Right renal pelvis (tissue), 4 donors: ENCODE measurements at regions not wholly inside any gene's neighbourhood (a gene's known extent, or its start where the extent isn't known, plus 50 kb on each side); places are given as distances from the start of the nearest gene placed in this dataset.
"Not testable (repeated sequence)": the region's sequence is repeated elsewhere in the genome, so short reads cannot be mapped to it uniquely, and the experiment has no call there.

Experiments
- DNase-seq, 4 donors: peaks; one replicate each; pipeline ENCODE4 v3.0.0-alpha.2; 2013; ENCODE audit warnings: low read depth in 4 of 4, low spot score in 3 of 4, missing footprints in 1 of 4

DNA sequence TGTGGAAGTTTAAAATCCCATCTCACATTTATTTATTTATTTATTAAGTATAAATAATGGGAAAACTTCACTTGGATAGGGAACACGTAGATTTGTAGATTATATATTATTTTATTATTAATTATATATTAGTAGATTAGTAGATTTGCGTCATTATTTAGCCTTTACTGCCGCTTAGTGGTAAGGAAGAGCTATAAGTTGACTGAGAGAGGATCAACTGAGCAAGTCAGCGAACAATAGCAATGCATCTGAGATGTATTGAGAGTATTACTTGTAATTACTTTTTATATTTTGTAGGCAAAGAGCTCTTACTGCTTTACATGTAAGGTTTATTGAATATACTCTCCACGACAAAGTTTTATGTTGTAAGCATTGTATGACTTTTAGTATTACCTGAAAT is 244.5 kb upstream of the ANKRD30A start:
- DNase-seq, result peak in 1 of 4 donors; percentile 3

DNA sequence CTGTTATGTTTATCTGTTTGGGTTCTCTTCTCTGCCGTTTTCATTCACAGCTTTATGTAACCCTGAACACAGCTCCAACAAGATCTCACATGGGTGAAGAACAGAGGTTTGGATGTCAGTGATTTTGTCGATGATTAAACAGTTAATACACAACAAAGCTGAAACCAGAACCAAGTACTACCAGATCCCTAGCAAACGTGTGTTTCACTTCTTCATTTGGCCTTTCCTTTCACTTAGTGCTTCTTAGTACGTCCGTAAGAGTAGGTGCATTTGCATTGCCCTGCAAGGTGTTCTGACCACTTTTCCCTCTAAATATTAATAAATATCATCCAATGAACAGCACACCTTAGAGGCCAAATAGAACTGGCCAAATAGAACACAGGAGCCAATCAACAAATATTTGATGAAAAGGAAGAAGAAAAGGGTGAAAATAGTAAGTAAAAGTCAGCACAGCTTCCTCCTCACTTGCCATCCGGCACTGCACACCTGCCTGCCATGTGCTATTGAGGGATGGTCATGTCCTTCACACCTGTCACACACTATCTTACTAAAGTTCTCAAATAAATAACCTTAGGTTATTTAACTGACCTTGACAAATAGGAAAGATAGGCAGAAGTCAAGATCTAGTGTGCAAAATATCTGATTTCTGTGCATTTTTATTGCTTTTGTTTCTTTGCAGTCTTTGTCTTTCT is 252.6 kb upstream of the ANKRD30A start:
- no peak for DNase-seq

DNA sequence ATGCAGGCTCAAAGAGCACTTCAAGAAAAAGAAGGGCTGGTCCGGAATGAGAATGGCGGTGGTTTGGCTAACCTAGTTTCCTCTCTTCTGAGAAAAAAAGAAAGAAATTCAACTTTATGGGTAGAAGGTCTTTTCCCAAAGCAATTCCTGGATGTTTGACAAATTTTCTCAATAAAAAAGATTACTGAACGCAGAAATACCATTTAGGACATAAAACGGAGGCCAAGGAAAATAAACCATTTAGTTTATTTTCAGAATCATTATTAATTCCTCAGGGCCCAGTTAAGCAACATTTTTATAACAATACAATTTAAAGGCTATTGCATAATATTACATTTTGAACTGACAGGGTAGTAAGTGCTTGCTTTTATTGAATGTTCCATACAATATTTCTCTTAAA is 284.6 kb upstream of the ANKRD30A start:
- no peak for DNase-seq

DNA sequence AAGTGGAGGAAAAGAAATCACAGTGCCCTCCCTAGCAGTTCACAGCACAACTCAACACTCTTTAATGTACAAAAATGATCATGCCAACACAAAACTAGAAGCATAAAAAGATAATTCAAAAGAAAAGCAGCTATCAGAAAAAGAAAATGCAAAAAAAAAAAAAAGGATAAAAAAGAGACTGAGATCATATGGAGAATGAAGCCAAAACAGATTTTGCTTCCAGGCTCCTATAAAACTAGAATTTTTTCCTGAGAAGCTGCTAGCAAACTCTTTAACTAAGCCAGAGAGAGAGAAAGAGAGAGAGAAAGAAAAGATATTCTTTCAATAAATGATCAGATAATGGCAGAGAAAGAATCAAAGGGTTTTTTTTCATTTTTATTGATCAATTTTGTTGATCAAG is 288.0 kb upstream of the ANKRD30A start:
- no peak for DNase-seq

DNA sequence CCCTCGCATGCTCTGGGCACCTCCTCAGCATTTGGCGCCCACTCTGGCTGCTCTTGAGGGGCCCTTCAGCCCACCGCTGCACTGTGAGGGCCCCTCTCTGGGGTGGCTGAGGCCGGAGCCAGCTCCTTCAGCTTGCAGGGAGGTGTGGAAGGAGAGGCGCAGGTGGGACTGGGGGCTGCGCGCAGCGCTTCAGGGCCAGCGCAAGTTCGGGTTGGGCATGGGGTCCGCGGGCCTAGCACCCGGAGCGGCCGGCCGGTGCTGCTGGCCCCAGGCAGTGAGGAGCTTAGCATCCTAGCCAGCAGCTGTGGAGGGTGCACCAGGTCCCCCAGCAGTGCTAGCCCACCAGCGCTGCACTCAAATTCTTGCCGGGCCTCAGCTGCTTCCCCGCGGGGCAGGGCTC is 305.6 kb upstream of the ANKRD30A start:
- DNase-seq, result no peak

DNA sequence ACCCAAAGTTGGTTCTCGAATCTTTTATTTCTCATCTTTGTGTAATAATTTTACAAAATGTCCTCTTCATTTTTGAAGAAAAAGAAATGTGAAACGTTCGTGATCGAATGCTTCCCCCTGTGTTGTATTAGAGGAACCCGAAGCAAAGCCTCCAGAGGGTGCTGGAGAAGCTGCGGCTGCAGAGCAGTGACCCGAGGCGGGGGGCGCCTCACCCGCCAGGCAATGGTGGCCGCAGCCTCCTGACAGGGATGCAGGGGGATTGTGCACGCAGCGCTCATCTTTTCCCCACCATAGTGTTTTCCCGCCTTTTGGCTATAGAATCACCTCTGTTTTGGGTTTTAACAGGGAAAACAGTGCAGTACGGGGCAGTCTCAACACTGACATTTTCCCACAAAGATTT is 307.5 kb upstream of the ANKRD30A start:
- no peak for DNase-seq

DNA sequence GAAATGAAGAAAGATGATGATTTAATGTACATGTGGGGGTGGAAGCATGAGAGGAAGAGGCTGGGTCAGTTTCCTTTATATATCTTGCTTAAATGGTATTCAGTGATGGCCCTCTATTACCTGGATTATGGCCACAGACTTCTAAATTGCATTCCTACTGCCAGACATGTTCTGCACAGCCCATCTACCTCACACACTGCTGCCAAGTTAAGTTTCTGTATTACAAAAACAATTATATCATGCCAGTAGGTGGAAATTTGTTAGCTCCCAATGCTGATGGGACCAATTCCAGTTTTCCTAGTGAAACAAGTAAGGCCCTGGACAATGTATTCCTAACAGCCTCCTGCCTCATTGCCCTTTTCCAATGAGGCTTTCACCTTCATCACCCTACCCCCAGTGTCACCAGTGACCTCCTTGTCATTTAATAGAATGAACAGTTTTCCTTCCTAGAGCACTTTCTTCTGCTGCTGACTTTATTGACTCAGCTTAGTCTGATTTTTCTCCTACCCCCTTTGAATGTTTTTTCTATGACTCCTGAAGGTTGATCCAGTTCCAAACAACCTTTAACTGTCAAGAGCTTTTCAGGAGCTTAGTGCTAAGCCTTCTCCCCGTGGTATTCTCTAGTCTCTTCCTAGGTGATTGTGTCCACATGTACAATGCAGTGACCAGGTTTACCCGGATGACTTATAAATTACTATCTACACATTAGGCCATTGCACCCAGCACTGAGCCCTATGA is 316.6 kb upstream of the ANKRD30A start:
- no peak for DNase-seq

DNA sequence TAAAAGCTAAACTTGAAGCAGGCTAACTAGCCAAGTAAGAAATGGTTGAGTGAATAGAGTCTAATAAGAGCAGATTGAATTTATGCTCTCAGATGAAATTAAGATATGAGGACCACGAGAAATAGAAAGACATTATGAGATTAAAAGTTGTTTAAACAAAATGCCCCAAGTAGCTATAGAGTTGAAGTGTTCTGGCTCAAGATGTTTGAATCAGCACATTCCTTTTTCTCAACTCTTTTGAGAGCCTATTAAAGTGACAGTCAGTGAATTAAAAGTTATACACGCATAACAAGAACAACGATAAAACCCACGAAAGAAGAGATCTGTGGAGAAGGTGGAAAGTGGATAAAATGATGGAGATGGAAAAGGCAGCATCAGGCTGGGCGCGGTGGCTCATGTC is 322.2 kb upstream of the ANKRD30A start:
- no peak for DNase-seq

DNA sequence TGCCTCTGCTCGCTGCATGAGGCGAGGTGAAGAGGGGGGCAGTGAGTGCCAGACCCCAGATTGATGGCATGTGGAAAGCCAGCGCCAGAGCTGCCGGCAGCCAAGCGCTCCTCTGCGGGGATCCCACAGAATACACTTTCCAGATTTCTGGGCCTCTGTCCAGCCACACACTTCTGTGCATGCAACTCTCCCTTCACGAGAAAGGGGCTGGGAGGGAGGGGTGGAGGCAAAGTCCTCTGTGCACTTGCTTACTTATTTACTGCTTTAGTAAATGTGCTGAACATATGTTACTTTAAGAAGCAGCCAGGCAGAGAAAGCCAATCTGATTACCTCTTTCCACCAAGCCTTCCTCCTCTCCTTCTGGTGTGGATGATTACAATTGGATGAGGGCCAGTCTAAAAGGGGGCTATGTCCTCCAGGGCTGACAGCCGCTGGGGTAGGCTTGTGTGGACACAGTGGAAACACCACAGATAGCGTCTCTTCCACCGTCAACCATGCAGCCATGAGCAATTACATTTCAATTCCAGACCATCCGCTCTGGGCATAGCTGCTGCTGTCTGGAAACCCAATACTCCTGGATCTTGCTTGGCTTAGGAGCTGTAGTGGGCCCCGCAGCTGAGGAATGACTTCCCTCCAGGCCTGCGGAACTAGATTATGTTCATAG is 322.8 kb upstream of the ANKRD30A start:
- DNase-seq, result peak; percentile 18 to 65 (median 46)

DNA sequence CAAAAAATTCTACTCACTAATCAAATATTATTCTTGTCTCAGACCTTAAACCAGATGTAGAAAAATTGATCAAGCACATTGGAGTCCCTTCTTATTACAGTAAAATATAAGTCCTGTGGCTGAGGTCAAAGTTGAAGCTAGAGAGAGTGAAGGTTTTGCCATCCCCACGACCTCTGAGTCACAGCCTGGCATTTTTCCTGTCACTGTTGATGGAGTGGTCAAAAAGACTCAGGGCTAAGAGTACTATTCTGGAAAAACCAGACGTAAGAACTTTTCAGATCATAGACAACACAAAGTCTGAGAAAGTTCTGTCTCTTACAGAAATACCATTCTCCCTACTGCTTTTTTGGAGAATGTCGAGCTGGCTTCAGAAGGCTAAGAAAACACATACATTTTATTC is 323.7 kb upstream of the ANKRD30A start:
- DNase-seq, result no peak

DNA sequence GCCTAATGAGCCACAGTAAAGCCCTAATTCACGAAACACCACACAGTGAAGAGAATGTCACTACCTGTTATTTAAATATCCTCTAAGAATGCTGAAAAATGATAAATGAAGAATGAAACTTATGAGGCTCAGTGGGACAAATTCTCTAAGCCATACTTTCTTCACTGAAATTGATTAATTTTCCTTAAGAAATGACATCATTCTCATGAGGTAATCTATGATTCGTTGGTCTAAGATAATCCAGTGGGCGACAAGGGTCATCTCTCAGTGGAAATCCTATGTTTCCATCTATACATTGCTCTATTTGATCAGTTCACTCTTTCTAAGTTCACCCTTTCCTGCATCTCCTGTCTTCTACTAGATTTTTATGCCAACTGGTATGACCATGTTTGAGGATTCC is 330.4 kb upstream of the ANKRD30A start:
- no peak for DNase-seq

DNA sequence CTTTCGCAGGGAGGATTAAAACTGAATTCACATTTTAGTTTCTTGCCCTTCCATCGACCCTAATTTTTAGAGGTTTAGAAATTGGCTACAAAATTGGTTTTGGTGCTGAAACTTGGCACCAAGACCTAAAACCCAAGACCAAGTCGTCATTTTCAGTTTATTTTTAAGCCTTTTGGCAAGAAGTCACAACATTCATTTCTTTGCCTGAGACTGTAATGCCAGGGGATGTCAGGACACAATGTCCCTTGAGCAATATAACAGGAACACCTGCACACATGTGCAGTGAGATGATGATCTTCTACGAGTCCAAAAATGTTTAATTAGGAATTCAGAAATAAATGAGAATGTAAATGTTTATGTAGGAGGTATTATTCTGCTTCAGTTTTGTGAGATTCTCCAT is 335.4 kb upstream of the ANKRD30A start:
- DNase-seq, result no peak

DNA sequence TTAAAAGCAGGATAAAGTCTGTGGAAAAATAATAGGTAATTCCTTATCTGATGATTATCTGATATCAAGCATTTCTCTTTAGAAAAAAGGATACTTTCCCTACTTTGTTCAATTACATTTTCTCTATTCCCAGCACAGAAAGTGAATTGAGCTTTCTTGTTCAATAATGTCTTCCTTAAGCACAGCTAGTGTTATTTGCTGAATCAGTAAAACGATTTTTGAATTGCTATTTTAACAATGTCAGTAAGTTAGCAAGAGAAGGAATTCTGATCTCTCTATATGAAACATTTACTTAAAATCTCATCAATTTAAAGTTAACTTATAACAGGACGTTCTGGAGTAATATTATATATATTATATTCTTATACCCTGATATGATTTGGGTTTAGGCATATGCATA is 337.2 kb upstream of the ANKRD30A start:
- DNase-seq, result no peak

DNA sequence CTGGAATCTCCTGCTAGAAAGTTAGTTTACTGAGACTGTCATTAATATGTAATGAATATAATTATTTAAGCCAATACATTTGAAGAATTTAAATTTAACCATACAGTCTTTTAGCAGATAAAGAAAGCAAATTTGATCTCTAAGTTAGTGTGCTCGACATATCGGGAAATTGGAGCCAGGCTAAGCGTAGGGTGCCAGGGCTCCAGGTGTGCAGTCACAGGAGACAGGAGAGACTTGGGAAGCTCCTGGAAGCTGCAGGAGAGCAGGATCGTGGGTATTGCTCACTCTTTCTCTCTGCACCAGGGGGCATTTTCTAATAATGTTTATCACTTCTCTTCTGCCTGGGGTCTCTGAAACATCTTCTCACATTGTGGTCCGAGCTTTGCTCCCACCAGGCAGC is 342.0 kb upstream of the ANKRD30A start:
- no peak for DNase-seq

DNA sequence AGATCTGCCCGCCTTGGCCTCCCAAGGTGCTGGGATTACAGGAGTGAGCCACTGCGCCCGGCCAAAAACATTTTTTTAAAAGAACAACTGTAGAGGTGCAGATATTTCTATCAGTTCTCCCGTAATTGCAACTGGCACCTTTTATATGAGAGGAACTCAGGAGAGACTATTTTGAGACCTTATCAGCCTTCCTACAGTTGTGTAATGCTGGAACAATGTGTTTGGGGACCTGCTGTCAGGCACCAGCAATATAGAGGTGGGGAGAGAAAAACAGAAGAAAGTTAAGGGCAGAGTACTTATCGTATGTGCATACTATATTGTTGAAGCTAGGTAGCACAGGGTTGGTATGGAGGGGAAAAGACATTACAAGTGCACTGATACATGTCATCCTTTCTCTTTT is 343.8 kb upstream of the ANKRD30A start:
- DNase-seq, result no peak

DNA sequence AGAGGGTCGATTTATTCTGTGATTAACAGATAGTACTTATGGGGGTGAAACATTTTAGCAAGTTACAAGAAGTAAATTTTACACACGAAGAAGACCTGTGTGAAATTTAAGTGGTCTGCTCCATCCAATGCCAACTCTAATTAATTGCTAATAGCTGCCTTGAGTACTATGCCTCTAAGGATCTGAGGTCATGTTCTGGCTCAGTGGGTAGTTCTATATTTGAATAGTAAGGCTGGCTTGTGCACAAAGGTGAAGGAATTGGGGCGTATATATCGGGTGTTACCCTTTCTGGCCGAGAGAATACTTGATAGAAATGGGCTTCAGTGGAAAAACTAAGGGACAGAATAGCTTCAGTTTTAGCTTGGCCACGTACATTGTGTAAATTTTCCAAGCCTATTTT is 345.2 kb upstream of the ANKRD30A start:
- no peak for DNase-seq

DNA sequence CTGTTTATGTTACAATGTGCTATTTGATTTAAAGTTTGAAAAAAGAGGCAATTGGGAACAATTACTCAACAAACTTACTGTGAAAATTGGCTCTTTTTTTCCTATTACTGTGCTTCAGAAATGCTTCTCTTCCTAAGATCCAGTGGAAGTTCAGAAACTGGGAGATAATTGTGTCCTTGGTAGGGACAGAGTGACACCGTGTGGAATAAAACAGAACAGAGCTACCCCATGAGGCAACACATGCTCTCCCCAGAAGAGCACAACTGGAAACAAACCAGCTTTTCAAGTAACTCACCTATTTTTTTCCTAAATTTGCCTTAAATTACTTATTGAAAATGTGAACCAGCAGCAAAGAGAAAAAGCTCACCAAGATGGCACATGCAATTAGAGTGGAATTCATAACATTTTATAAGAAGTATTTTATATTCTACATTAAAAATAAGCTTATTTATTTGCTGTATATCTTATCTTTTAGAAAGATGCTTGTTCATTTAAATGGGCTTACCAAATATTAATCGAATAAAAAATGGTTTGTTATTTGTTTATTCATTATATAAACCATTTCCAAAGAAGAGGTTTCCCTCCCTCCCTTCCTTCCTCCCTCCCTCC is 346.1 kb upstream of the ANKRD30A start:
- peak in 3 of 4 donors; percentile 43 to 54 (median 51) for DNase-seq

DNA sequence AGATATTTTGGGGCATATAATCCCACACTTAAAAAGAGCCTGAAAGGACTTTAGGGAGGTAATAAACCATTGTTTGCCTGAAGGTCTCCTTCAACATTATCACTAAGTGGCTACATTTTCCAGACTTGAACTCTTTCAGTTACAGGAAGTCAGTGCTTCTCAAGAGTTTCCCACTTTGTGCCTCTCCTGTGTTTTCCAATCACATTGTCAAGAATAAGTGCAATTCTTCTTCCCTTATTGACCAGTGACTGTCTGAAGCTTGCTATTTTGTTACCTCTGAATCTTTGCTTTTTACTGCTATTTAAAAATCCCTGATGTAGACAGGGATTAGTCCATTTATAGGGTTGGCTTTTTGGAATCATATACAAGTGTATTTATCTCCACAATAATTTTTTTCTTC is 346.7 kb upstream of the ANKRD30A start:
- no peak for DNase-seq

DNA sequence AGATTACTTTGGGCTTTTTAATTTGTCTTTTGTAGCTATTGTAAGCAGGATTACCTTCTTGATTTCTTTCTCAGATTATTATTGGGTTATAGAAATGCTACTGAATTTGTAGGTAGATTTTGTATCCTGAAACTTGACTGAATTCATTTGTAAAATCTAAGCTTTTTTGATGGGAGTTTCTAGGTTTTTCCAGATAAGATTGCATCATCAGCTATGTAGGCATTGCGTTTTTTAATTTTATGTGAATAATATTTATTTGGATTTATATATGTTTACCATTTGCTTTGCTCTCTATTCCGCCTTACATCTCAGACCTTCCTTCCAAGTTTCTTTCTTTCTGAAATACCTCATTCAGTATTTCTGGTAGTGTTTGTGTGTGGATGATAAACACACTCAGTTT is 351.7 kb upstream of the ANKRD30A start:
- no peak for DNase-seq

DNA sequence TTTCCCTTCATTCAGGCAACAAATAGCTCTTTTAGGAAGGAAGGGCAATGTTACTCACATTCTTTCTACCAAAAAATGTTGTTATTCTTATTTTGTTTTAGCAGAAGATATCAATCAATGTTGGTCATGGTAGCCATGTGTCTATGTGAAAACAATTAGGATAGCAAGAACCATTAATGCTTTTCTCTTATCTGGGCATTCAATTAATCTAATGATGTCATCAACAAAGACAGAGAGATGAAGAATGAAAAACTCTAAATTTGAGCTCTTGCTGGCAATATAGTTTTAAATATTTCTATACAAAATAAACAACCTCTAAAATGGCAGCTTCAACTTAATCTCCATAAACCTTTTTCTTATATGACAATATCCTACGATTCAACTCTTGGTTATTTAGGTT is 353.7 kb upstream of the ANKRD30A start:
- no peak for DNase-seq

DNA sequence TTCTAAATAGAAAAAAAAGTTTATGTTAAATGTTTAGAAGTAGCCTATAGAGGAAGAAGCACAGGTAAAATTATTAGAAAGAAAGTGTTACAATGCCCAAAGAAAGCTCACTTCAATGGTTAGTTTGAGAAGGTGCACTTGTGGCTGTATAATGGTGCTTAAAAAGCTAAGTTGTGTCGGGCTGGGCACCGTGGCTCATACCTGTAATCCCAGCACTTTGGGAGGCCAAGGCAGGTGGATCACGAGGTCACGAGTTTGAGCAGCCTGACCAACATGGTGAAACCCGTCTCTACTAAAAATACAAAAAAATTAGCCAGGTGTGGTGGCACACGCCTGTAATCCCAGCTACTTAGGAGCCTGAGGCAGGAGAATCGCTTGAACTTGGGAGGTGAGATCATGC is 355.7 kb upstream of the ANKRD30A start:
- not testable (repeated sequence) for DNase-seq

DNA sequence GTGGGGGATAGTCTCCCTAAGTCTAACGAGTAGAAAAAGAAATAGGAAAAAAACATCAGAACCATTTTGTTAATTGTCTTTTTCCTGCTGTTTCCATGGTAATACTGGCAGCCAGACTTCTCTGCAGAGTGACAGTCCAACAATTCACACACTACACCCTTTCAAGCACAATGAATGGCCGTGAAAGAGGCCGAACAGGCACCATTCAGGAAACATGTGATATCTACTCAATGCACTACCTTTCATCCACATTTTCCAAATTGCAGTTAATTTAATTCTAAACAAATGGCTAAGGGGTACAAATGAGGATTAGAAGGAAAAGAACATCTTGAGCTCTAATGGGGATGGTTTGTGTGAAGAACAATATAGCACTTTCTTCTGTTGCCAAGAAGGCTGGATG is 358.5 kb upstream of the ANKRD30A start:
- no peak for DNase-seq
